WTC11 (cell line): ENCODE measurements at regions not wholly inside any gene's neighbourhood (a gene's known extent, or its start where the extent isn't known, plus 50 kb on each side); places are given as distances from the start of the nearest gene placed in this dataset.

Source experiments
- ATAC-seq: fragments of 200-7000 bp; cut with Tn5 transposase; 2 replicates; pipeline ENCODE4 v1.10.0; 2021; ENCODE audit warnings: mild to moderate bottlenecking, moderate library complexity
- CTCF ChIA-PET: fragments of 300-600 bp; sonication (Branson Sonifier 250); formaldehyde crosslinking; loops from one replicate; lab custom pipeline; 2021; ENCODE audit warnings: antibody characterized with exemption; lab: Charles Lee
- POLR2A ChIA-PET: fragments of 350-600 bp; sonication (Branson Sonifier 250); formaldehyde crosslinking; loops from one replicate; lab custom pipeline; 2021; ENCODE audit warnings: antibody characterized with exemption; lab: Charles Lee
- DNase-seq: peaks from one replicate; pipeline ENCODE4 v3.0.0; 2021; ENCODE audit warnings: low spot score
- H3K27ac Mint-ChIP-seq: 2 replicates; pipeline ENCODE4 v1.8.0; 2021; ENCODE audit warnings: mixed read lengths
- H3K27me3 Mint-ChIP-seq: 2 replicates; pipeline ENCODE4 v1.8.0; 2021; ENCODE audit warnings: low read depth, mild to moderate bottlenecking, moderate library complexity, mixed read lengths
- H3K36me3 Mint-ChIP-seq: 2 replicates; pipeline ENCODE4 v1.8.0; 2021; ENCODE audit warnings: mixed read lengths
- H3K4me1 Mint-ChIP-seq: 2 replicates; pipeline ENCODE4 v1.8.0; 2022; ENCODE audit warnings: mixed read lengths
- H3K4me3 Mint-ChIP-seq: 2 replicates; pipeline ENCODE4 v1.8.0; 2021; ENCODE audit warnings: mild to moderate bottlenecking, moderate library complexity, mixed read lengths
- H3K9me3 Mint-ChIP-seq: 2 replicates; pipeline ENCODE4 v1.8.0; 2021; ENCODE audit warnings: mixed read lengths
- ERG ChIP-seq: fragments of 250-450 bp; sonication (Bioruptor Pico); IDR thresholded peaks from 2 replicates; pipeline ENCODE4 v1.8.0; 2021; ENCODE audit warnings: mild to moderate bottlenecking
- ETV6 ChIP-seq: sonication (generic); formaldehyde crosslinking; IDR thresholded peaks from 2 replicates; pipeline ENCODE4 v1.8.1; 2022; ENCODE audit warnings: mild to moderate bottlenecking, missing genetic modification reagents
- FOXP1 ChIP-seq: sonication (generic); formaldehyde crosslinking; IDR thresholded peaks from 2 replicates; pipeline ENCODE4 v1.8.0; 2022; ENCODE audit warnings: missing genetic modification reagents, mild to moderate bottlenecking, moderate library complexity, borderline replicate concordance
- GABPB1 ChIP-seq: sonication (generic); formaldehyde crosslinking; IDR thresholded peaks from 2 replicates; pipeline ENCODE4 v1.8.1; 2023; ENCODE audit warnings: mild to moderate bottlenecking, missing genetic modification reagents
- HMGA2 ChIP-seq: fragments of 250-450 bp; sonication (Bioruptor Pico); IDR thresholded peaks from 2 replicates; pipeline ENCODE4 v1.4.0; 2021; ENCODE audit warnings: mild to moderate bottlenecking, moderate library complexity
- NFATC4 ChIP-seq: fragments of 250-450 bp; sonication (Bioruptor Pico); IDR thresholded peaks from 2 replicates; pipeline ENCODE4 v1.9.0; 2021; ENCODE audit warnings: mild to moderate bottlenecking
- NR1H2 ChIP-seq: sonication (generic); formaldehyde crosslinking; IDR thresholded peaks from 2 replicates; pipeline ENCODE4 v1.9.0; 2021; ENCODE audit warnings: mild to moderate bottlenecking, moderate library complexity, missing genetic modification reagents
- PRDM15 ChIP-seq: sonication (generic); formaldehyde crosslinking; IDR thresholded peaks from 2 replicates; pipeline ENCODE4 v1.8.0; 2022; ENCODE audit warnings: missing genetic modification reagents
- PREB ChIP-seq: sonication (generic); formaldehyde crosslinking; IDR thresholded peaks from 2 replicates; pipeline ENCODE4 v1.8.1; 2022; ENCODE audit warnings: mild to moderate bottlenecking, missing genetic modification reagents, moderate library complexity, borderline replicate concordance
- PRRX2 ChIP-seq: fragments of 250-450 bp; sonication (Bioruptor Pico); IDR thresholded peaks from 2 replicates; pipeline ENCODE4 v1.8.0; 2021; ENCODE audit warnings: mild to moderate bottlenecking
- SMAD3 ChIP-seq: sonication (generic); formaldehyde crosslinking; IDR thresholded peaks from 2 replicates; pipeline ENCODE4 v1.8.0; 2022; ENCODE audit warnings: missing genetic modification reagents, mild to moderate bottlenecking, borderline replicate concordance
- SP1 ChIP-seq: sonication (generic); formaldehyde crosslinking; conservative IDR thresholded peaks from 2 replicates; pipeline ENCODE4 v1.8.1; 2022; ENCODE audit warnings: missing genetic modification reagents
- ZBTB21 ChIP-seq: sonication (generic); formaldehyde crosslinking; IDR thresholded peaks from 2 replicates; pipeline ENCODE4 v1.8.1; 2023; ENCODE audit warnings: mild to moderate bottlenecking, missing genetic modification reagents, borderline replicate concordance
- ZBTB43 ChIP-seq: sonication (generic); formaldehyde crosslinking; IDR thresholded peaks from 2 replicates; pipeline ENCODE4 v1.8.1; 2023; ENCODE audit warnings: mild to moderate bottlenecking, missing genetic modification reagents
- ZNF232 ChIP-seq: sonication (generic); formaldehyde crosslinking; IDR thresholded peaks from 2 replicates; pipeline ENCODE4 v1.8.0; 2022; ENCODE audit warnings: mild to moderate bottlenecking, missing genetic modification reagents
- ZNF317 ChIP-seq: sonication (generic); formaldehyde crosslinking; IDR thresholded peaks from 2 replicates; pipeline ENCODE4 v1.8.1; 2023; ENCODE audit warnings: low read depth, mild to moderate bottlenecking, moderate library complexity, missing genetic modification reagents, borderline replicate concordance
- ZNF396 ChIP-seq: fragments of 250-450 bp; sonication (Bioruptor Pico); IDR thresholded peaks from 2 replicates; pipeline ENCODE4 v1.8.0; 2021; ENCODE audit warnings: mild to moderate bottlenecking, moderate library complexity, borderline replicate concordance
- ZNF423 ChIP-seq: fragments of 250-450 bp; sonication (Bioruptor Pico); IDR thresholded peaks from 2 replicates; pipeline ENCODE4 v2.1.2; 2022; ENCODE audit warnings: mild to moderate bottlenecking, moderate library complexity
- ZNF671 ChIP-seq: fragments of 250-450 bp; sonication (Bioruptor Pico); IDR thresholded peaks from 2 replicates; pipeline ENCODE4 v1.8.0; 2021; ENCODE audit warnings: mild to moderate bottlenecking
- TF ChIP-seq, protein P1 (sequence below): sonication (generic); formaldehyde crosslinking; IDR thresholded peaks from 2 replicates; pipeline ENCODE4 v1.8.0; 2022; ENCODE audit warnings: mild to moderate bottlenecking, missing genetic modification reagents
- TF ChIP-seq, protein P2 (sequence below): sonication (generic); formaldehyde crosslinking; IDR thresholded peaks from 2 replicates; pipeline ENCODE4 v1.8.1; 2023; ENCODE audit warnings: mild to moderate bottlenecking, missing genetic modification reagents, borderline replicate concordance

DNA sequence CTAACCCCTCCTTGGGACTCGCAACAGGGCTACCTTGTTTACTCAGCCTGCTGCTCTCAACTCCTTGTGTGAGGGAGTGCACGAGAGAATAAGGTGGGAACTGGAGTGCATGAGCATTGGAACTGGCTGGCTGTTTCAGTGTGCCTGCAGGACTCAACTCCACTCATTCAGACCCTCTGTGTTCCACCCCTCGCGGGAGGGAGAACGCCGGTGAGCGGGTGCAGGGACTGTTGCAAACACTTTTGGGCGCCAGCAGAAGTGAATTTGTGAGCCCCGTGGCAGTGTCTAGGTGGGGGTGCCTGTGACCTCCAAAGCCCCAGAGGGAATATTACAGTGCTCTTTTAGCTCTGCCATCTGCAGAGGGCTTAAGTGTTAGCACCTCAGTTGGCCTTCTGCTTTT, 1978.3 kb upstream of the PIK3C3 start (continued):
- no peak for TF ChIP-seq SMAD3 (CRISPR knock-in tag)
- TF ChIP-seq, protein P1, sequence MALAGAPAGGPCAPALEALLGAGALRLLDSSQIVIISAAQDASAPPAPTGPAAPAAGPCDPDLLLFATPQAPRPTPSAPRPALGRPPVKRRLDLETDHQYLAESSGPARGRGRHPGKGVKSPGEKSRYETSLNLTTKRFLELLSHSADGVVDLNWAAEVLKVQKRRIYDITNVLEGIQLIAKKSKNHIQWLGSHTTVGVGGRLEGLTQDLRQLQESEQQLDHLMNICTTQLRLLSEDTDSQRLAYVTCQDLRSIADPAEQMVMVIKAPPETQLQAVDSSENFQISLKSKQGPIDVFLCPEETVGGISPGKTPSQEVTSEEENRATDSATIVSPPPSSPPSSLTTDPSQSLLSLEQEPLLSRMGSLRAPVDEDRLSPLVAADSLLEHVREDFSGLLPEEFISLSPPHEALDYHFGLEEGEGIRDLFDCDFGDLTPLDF (CRISPR knock-in tag), result no peak
- TF ChIP-seq HMGA2, result no peak
- TF ChIP-seq PREB (CRISPR knock-in tag), result no peak
- no peak for TF ChIP-seq PRDM15 (CRISPR knock-in tag)
- no peak for TF ChIP-seq ZNF423 (CRISPR knock-in tag)
- no peak for TF ChIP-seq ZNF232 (CRISPR knock-in tag)
- TF ChIP-seq PRRX2 (CRISPR knock-in tag), result no peak

- H3K4me3 Mint-ChIP-seq, result no peak overlapping the region
- H3K27me3 Mint-ChIP-seq, result peaks cover 2% of the 10 kb centered on the region; the same call in 1 of the 2 replicates
These were observed 1982.5 kb upstream of the PIK3C3 start for GRCh38 chr18:39972521-39972920.

More at GRCh38 chr18:39972521-39972920, 1982.5 kb upstream of the PIK3C3 start:
- Mint-ChIP-seq H3K9me3 (peaks cover 3% of the 10 kb centered on the region), H3K27ac (no peak overlapping the region), H3K4me1 (peaks cover 11% of the 10 kb centered on the region), H3K36me3 (peaks cover 3% of the 10 kb centered on the region)
- no peak for TF ChIP-seq ETV6 (CRISPR knock-in tag)
- TF ChIP-seq ZNF423 (CRISPR knock-in tag), result no peak
- no peak for TF ChIP-seq ZNF396 (CRISPR knock-in tag)
- TF ChIP-seq, protein P2, sequence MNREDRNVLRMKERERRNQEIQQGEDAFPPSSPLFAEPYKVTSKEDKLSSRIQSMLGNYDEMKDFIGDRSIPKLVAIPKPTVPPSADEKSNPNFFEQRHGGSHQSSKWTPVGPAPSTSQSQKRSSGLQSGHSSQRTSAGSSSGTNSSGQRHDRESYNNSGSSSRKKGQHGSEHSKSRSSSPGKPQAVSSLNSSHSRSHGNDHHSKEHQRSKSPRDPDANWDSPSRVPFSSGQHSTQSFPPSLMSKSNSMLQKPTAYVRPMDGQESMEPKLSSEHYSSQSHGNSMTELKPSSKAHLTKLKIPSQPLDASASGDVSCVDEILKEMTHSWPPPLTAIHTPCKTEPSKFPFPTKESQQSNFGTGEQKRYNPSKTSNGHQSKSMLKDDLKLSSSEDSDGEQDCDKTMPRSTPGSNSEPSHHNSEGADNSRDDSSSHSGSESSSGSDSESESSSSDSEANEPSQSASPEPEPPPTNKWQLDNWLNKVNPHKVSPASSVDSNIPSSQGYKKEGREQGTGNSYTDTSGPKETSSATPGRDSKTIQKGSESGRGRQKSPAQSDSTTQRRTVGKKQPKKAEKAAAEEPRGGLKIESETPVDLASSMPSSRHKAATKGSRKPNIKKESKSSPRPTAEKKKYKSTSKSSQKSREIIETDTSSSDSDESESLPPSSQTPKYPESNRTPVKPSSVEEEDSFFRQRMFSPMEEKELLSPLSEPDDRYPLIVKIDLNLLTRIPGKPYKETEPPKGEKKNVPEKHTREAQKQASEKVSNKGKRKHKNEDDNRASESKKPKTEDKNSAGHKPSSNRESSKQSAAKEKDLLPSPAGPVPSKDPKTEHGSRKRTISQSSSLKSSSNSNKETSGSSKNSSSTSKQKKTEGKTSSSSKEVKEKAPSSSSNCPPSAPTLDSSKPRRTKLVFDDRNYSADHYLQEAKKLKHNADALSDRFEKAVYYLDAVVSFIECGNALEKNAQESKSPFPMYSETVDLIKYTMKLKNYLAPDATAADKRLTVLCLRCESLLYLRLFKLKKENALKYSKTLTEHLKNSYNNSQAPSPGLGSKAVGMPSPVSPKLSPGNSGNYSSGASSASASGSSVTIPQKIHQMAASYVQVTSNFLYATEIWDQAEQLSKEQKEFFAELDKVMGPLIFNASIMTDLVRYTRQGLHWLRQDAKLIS, result no peak
- TF ChIP-seq ZNF317 (CRISPR knock-in tag), result no peak
- TF ChIP-seq SP1 (CRISPR knock-in tag), result no peak
- TF ChIP-seq FOXP1 (CRISPR knock-in tag), result no peak
- no peak for TF ChIP-seq ERG (CRISPR knock-in tag)
- TF ChIP-seq GABPB1 (CRISPR knock-in tag), result no peak
- TF ChIP-seq ZNF671 (CRISPR knock-in tag), result no peak
- no peak for TF ChIP-seq NR1H2 (CRISPR knock-in tag)
- no peak for TF ChIP-seq ZBTB21 (CRISPR knock-in tag)
- TF ChIP-seq NFATC4 (CRISPR knock-in tag), result no peak
- no peak for TF ChIP-seq ZBTB43 (CRISPR knock-in tag)
- ATAC-seq (no peak), DNase-seq (no peak)
- ChIA-PET POLR2A (no interaction called here), CTCF (no interaction called here)
